Right lung (tissue), 2 donors: ENCODE measurements at regions not wholly inside any gene's neighbourhood (a gene's known extent, or its start where the extent isn't known, plus 50 kb on each side); places are given as distances from the start of the nearest gene placed in this dataset.

ENCODE experiments used
- DNase-seq, 2 donors: peaks; one replicate each; pipeline ENCODE4 v3.0.0-alpha.2; 2013

DNA sequence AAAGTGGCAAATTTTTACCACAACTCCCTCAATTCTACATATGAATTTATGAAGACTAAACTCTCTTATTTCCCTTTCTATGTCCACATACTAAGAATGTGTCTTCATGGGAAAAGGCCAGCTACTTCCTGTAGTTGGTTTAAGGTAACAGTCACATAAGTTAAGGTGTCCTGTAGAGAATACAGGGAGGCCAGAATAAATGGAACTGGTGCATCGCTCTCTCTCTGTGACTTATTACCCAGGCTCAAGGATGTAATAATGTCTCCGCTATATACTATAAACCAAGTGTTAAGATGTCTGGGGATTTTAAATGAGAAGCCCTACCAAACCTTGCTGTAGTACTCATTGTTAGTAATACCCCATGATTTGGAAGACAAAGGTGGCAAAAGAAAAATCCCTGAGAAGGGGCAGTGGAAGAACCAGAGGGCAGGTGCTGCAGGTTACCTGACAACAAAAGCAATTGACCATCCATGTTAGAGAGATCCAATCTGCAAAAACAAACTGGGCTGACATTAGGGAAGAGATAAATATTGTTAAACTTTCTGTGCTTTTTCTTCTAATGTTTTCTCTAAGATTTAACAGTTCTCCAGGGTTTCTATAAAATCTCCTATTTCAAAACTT is 372.8 kb downstream of the TMX3 start:
- DNase-seq, result no peak

DNA sequence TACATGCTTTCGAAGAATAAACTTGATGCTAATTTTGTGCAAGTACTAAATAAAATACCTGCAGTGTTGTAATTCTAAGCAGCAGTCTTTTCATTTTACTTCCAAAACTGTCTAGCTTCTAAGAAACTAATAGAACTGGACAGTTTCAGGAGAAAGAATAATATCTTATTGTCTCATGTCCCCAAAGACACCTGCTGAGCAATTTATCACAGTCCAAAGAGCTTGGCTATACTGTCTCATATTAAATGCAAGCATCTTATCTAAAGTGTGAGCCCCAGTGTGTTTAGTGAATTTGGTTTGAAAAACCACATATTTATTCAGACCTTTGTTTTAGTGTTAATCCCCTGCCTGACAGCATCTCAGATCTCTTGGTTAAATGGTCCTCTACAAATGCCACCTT is 374.3 kb downstream of the TMX3 start:
- no peak for DNase-seq

DNA sequence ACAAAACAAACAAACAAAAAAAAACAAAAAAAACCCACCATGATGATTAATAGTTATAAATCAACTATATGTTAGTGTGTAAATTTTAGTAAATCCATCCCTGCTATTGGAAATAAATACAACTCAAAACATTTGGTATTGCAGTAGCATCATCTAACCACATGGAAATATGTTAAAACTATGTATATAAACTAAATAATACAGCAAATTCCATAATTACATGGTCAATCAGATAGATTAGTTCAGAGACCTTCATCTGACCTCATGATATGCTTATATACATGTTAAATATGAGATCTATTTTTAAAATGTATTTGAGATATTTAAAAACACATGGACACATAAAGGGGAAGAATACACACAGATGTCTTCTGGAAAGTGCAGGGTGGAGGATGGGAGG is 384.2 kb downstream of the TMX3 start:
- no peak for DNase-seq

DNA sequence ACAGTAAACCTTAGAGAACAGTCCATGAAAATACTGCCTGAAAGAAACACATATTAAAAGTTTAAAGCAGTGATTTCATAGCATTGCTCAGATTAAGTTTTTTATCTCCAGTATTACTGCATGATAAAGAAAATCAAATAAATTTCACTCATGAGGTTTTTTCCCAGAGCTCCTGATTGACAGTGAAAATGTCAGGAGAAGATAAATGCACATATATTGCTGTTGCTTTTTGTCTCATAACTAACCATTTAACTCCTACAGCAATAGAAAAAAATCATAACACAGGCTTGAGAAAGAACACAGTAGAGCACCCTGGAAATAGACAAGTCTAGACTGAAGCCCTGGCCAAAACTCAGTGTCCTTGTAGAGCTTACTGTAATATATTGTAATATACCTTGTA is 391.0 kb downstream of the TMX3 start:
- DNase-seq, result no peak

DNA sequence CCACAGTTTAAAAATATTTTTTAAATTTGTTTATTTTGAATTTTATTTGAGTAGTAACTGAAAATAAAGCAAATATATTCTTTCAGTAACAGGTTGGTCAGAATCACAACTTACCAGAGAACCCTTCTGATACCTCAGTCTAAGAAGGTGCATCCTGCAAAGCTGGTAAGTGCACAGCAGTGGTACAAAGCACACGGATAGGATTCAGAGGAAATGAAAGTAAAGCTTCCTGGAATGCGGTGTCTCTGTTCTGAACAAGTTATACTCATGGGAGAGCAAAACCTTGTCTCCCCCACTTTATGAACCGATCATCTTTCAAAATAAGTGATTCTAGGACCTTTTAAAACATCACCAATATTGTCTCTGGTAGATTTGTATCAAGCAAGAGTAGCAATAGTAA is 398.3 kb downstream of the TMX3 start:
- no peak for DNase-seq

DNA sequence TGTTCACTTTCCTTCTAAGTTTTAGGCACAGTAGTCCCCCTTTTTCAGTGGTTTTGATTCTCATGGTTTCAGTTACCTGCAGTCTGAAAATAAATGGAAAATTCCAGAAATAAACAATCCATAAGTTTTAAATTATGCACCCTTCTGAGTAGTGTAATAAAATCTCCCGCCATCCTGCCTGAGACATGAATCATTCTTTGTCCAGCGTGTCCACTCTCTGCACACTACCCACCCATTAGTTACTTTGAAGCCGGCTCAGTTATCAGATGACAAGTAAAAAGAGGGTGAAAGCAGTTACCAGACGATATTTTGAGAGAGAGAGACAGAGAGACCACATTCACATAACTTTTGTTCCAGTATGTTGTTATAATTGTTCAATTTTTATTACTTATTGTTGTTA is 400.5 kb downstream of the TMX3 start:
- no peak for DNase-seq

DNA sequence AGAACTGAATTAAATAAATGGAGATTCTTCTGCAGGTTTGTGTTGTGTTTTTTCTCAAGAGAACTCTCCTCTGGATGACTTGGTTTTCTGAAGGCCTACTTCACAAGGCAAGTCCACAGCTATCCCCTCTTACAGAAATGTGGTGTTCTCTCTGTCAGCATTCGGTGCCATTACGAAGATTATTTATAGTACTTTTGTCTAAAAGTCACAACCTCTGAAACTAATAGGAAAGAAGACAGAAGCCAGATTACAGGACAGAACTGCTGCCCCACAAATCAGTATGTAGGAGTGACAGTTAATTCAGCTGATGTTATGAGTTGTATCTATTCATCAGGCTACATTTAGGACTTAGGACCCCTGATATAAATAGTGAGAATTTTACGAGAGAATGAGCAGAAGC is 413.5 kb downstream of the TMX3 start:
- DNase-seq, result no peak

DNA sequence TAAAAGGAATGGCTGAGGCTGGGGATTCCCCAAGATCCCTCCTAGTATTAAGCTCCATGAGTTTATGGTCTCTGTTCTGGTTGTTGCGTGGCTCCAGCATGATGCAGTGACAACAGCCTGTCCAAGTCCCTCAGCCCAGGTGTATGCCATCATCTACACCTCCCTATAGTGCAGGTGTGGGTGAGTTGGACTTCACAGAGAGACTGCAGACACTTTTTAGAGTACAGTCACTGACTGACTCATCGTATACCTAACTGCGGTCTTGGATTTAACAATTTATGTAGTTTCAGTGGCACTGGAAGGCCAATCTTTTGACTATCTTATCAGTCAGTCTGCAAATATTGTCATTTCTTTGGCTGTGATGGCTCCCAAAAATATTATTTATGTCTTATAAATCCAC is 415.0 kb downstream of the TMX3 start:
- no peak for DNase-seq

DNA sequence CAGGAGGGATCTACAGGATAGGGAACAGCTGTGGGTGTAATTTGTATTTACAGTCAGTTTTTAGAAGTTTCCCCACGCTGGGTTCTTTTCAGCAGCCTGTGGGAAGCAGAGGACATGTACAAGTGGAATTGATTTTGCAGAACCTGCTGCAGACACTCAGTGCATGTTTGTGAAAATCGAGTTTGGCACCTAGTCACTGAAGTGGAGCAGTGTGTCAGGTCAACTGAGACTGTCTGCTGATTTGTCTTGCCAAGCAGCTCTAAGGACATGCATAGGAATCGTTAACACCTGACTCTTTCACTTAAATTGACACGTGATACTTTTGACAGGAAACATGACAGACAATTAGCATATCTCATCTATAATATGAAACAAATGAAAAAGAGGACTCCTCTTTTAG is 416.6 kb downstream of the TMX3 start:
- no peak for DNase-seq

DNA sequence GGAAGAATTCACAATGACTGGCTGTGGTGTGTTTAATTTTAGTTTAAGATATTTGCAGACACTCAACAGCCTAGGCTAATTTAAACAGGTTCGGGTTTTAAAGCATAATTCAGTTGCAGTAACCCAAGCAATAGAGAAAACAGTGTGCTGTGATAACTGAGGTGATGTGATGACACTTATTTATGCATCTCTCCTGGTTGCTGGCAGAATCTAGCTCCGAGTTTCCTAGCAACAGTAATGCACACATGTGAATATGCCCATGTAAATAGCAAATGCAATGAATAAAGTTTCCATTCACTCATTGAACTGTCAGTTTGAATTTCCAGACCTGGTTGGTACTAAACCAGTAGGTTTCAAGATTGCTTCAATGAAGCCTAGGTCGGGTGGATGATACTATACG is 426.5 kb downstream of the TMX3 start:
- DNase-seq, result no peak

DNA sequence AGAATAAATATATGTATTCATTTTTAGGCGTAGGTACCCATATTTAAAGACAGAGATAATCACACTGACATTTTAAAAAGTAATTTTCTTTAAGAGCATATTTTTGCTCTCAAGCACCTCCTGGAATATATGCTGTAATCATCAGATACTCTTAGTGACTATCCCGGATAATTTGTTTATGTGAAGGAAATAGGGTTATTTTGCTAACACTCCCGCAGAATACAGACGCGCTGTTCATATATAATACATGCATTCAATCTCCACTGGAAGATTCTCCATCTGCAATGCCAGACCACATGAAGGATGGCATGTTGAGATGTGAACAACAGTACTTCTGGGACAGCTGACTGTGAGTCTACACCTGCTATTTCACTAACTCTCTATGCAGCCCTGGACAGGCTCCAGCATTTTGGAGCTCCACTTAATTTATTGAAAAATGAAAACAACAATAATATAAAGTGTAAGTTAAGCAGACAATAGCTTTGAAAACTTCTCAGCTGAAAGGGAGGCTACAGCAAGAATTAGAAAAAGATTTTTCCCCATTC is 430.6 kb downstream of the TMX3 start:
- DNase-seq, result no peak

DNA sequence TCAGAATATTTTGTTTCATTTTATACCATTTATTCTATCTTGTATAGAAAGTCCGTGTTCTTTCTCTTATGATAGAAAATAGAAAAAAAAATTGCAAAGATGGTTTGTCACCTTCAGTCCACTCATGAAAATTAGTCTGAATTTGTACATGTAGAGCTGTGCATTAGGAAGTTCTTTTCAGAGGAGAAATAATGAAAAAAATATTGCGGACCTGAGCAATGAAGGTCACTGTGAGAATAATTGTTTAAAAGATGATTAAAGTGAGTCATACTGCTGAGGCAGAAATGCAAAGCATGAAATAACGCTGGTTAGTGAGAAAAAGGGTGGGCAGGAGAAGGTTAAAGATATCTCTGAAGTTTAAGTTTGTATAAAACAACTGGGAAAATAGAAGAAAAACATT is 431.1 kb downstream of the TMX3 start:
- DNase-seq, result no peak

DNA sequence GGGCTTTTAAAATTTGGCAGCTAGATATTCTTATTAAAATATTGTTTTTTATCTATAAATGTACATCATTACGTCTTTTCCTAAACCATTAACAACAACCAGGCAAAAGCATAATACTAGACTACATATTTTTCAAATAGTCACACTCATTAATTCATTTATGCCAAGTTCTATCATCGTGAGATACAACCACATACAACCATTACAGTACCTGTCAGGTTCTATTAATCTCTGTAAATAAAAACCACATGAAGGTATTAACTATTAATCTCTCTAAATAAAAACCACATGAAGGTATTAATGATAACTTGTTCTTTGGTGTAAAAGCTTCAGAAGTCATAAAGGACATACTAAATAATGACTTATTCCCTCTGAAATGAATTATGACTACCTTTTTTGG is 432.7 kb downstream of the TMX3 start:
- no peak for DNase-seq

DNA sequence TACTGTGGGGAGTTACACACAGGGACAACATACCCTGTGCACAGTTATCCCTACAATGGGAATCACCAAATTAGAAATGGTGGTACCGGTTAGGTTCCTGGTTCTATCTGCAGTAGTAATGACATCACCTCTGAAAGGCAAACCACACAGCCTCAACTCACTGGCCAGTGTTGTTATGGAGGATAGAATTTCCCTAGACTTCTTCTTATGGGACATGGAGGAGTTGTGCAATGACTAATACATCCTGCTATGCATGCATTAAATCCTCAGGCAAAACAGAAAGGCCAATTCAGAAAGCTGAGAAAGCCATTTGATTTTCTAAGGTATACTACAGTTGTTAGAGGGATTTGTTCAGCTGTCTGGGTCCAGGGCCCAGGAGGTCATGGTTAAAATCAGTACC is 439.3 kb downstream of the TMX3 start:
- no peak for DNase-seq

DNA sequence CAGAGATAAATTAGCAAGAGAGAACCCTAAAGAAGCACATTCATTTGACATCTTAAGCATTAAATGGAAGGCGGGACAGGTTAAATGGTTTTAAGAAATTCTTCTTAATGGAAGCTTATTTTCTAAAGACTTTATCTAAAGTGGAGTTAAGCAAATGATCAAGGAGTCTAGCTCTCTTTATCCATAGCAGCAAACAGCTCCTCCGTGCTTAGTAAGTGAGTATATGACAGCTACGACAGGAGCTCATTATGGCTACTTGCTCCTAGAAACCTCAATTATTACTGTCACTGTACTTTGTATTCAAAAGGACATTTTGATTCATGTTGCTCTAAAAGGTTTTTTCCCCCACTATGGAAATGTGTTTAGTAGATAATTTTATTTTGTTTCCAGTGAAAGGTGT is 444.9 kb downstream of the TMX3 start:
- no peak for DNase-seq

DNA sequence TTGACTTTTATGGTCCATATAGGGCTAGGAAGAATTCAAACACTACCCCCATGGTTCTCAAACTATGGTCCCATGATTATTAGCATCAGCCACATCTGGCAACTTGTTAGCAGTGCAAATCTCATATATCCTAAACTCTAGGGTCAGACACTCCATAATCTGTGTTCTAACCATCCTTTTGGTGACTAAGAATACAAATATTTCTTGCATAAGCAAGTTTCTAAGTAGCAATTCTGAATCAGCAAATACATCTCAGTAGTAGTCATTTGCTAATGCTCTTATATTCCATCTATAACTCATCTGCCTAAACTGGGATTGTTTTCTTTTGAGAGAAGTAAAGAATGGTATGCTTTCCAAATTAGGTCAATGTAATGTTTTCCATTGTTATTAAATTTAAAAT is 447.3 kb downstream of the TMX3 start:
- DNase-seq, result no peak

DNA sequence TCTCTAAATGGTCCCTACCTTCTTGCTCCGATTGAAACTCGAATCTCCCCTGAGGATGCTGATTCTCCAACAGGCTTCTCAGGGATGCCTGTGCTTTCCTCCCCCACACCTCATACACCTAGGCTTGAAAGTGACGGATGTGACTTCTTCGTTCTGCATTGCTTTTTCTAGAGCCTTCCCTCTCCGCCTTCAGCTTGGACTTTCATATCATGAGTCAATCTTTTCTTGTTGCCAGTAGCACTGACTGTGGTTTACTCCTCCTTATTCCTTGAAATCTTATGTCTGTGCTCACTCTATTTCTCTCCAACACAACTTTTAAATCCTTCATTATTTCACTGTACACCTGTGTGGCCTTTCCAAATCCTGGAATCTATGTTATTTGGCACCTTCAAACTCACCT is 451.4 kb downstream of the TMX3 start:
- no peak for DNase-seq

DNA sequence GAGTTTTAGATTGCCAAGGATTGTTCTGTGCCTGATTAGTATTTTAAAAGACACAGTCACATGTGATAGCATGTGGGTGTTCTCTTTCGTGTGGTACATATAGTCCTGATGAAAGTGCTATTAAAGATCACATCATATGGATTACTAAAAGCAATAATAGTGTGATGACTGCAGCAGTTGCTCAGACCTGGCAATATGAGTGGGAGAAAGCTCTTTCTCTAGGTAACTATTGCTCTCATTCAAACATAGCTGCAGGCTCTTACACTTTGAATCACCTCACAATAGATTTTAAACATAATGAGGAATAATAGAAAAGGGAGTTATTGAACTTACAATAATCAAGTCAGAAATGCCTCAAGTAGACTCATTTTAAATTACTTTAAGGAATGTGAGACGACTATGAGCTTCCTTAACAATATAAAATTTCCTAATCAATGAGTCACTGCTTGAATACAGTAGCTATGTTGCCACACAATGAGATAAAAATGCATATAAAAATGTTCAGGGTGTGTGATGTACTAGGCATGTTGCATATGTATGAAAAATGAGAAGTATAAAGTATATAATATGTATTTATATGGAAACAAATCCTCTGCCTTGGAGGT is 452.1 kb downstream of the TMX3 start:
- no peak for DNase-seq

DNA sequence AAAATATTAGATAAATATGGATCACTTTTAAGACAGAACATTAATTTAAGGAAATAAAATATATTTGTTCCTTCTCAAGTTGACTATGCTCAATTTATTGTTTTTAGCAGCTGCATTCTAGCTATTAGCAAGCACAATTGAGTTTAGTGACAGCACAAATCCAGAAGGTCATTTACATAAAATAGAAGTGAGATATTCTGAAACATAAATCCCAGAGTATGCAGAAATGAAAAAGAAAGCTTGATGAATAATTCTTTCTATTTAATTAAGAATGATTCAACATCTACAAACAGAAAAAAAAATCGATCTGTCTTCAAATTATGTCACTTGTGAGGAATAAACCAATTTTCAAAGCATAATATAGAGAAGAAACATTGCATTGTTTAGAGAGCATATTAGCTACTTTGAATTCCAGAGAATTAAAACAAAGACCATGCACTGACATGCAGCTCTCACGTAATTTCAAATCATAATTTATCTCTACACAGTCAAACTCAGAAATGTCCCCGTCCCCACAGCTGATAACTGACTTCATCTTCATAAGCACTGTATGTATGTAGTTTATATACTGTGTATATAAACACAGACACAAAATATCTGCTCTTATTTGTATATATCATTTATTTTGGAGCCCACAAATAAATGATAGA is 458.4 kb downstream of the TMX3 start:
- no peak for DNase-seq

DNA sequence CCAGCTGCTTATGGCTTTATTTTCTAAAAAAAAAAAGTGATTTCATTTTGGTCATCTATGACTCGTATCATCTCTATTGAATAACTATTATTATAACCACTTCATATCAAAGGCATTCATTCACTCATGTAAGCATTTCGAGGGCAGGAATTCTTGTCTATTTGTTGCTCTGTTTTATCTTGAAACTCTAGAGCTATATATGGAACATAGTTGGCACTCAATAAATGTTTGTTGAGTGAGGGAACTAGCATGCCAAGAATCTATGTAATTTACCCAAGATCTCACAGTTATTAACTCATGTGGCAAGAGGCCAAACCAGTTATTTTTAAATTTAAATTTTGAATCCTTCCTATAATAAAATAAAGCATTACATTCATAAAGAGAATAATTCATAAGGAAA is 470.1 kb downstream of the TMX3 start:
- no peak for DNase-seq

DNA sequence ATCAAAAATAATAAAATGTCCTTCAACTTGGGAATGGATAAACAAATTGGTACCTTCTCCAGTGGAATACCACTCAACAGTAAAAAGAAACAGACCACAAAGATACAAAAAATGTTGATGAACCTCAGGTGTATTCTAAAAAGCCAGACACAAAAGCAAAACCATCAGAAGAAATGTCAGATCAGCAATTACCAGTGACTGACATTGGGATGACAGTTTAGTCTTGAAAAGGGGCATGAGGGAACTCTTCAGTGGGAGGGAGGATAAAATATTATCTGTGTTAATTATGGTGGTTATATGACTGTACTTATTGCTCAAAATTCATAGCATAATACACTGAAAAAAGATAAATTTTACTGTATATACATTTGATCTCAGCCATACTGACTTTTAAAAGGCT is 473.0 kb downstream of the TMX3 start:
- DNase-seq, result no peak

DNA sequence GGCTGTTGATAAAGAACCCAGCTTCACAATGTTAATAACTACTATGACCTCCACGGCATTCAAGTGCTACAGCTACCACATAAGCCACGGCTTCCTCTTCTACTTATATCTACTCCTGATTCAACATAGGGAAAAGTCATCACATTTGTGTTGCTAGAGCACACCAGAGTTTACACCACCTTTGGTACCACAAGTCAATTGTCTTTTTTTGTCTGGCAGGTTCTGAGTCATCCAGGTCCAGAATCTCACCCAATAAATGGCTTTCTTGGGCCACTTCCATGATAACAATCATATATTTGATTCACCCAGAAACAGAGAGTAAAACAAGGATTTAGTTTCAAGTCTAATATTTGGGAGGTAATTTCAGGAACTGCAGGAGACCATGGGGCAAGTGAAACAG is 480.2 kb downstream of the TMX3 start:
- no peak for DNase-seq

DNA sequence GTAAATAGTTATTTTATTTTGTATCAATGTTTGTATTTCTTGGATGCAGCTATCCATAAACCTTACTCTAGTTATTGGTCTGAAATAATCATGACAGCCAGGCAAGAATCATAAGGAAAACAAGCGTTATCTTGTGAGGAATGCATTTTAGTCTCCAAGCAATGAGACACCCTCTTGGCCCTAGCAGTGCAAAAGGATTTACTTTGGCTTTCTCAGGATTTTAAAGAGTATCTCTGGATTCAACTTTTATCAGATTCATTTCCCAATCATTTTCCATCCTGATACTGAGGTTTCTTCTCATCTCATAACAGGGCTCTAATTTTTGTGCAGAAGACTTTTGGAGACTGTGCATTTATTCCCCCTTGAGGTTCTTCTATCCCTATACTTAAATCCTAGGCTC is 480.8 kb downstream of the TMX3 start:
- no peak for DNase-seq

DNA sequence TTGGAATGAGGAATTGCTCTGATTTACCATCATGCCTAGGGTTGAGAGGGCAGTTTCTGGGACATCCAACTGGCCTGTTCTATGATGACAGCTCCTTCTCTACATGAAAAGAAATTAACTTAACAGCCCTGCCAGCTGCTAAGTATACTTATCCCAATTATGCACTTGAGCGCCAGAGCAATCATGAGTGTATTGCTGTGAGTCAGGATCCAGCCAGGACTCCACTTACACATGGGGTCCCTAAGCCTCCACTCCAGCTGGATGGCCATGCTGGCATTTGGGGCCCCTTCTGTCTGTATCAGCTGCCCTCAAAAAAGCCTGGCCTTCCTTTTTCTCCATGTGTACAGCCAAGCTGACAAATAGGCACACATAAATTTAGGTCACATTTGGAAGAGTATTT is 481.9 kb downstream of the TMX3 start:
- DNase-seq, result no peak
